K562 (cell line): ENCODE measurements at regions not wholly inside any gene's neighbourhood (a gene's known extent, or its start where the extent isn't known, plus 50 kb on each side); places are given as distances from the start of the nearest gene placed in this dataset.

ENCODE experiments used
- ATAC-seq: fragments of 200-7000 bp; cut with Tn5 transposase; 3 replicates; pipeline ENCODE4 v1.9.1; 2020; ENCODE audit warnings: moderate library complexity
- BruUV-seq: library from RNA; stranded (reverse); fragments of 400-500 nt; replicated peaks from 2 replicates; lab custom pipeline; 2021; lab: Mats Ljungman, UMichigan
- CTCF ChIA-PET: fragments of 300-600 bp; formaldehyde crosslinking; extraction: SDS; loops from one replicate; lab custom pipeline; 2021; ENCODE audit warnings: low intra/inter-chr PET ratio; lab: Yijun Ruan, JAX
- POLR2A ChIA-PET: fragments of 300-600, 350-650 bp; sonication (Branson Sonifier 250); formaldehyde crosslinking; extraction: SDS; loops from one replicate; lab custom pipeline; 2021; ENCODE audit warnings: antibody characterized with exemption, inconsistent platforms; lab: Yijun Ruan, JAX
- DNase-seq, 4 experiments: peaks; one replicate each; pipeline versions ENCODE4 v3.0.0 to v3.0.0-alpha.2; 2011 to 2018; ENCODE audit warnings: low spot score in 3 of 4, mixed read lengths in 3 of 4; ENCODE audit errors: extremely low read depth in 1 of 4
- FAIRE-seq: peaks from 2 replicates; lab custom pipeline; 2011; peaks lifted over from hg19 to GRCh38; lab: Jason Lieb, UNC
- H2AFZ ChIP-seq: 2 replicates; pipeline ENCODE4 v1.6.0; 2011; ENCODE audit warnings: low read depth, low read length, control low read depth, inconsistent platforms
- H3K27ac ChIP-seq: fragments of 200-600 bp; 3 replicates; pipeline ENCODE4 v1.8.0; 2011; ENCODE audit warnings: low read depth, mild to moderate bottlenecking, control low read depth, inconsistent platforms, low read length, moderate library complexity, mixed read lengths; ENCODE audit errors: extremely low read depth
- H3K27me3 ChIP-seq, 2 experiments: fragments of 300-600 bp in 1 of 2; 2 replicates in 1 of 2; 3 replicates in 1 of 2; pipeline versions ENCODE4 v1.6.0 to v1.8.0; 2011; ENCODE audit warnings: inconsistent platforms in 2 of 2, low read length in 2 of 2, mild to moderate bottlenecking in 1 of 2, mixed read lengths in 1 of 2, moderate library complexity in 1 of 2; ENCODE audit not compliant: control insufficient read depth in 2 of 2, insufficient read depth in 2 of 2
- H3K36me3 ChIP-seq: fragments of 300-600 bp; 3 replicates; pipeline ENCODE4 v1.8.0; 2011; ENCODE audit warnings: mild to moderate bottlenecking, low read length, inconsistent platforms; ENCODE audit not compliant: control insufficient read depth, insufficient read depth
- H3K4me1 ChIP-seq, 2 experiments: fragments of 200-600 bp in 1 of 2; replicated peaks in 1 of 2; 2 replicates in 1 of 2; 3 replicates in 1 of 2; pipeline versions ENCODE4 v1.5.1 to v1.8.0; 2011; ENCODE audit warnings: inconsistent platforms in 2 of 2, low read length in 2 of 2, mild to moderate bottlenecking in 1 of 2, mixed read lengths in 1 of 2, moderate library complexity in 1 of 2; ENCODE audit not compliant: control insufficient read depth in 2 of 2, insufficient read depth in 2 of 2
- H3K4me2 ChIP-seq: 2 replicates; pipeline ENCODE4 v1.6.1; 2011; ENCODE audit warnings: low read length, control low read depth, inconsistent platforms, mixed read lengths; ENCODE audit not compliant: insufficient read depth
- H3K4me3 ChIP-seq: fragments of 200-600 bp; sonication (generic), shearing (Covaris generic); 2 replicates; pipeline ENCODE4 v1.5.1; 2016; ENCODE audit warnings: control low read depth, inconsistent platforms
- H3K79me2 ChIP-seq: fragments of 200-600 bp; 3 replicates; pipeline ENCODE4 v1.8.0; 2011; ENCODE audit warnings: low read length, inconsistent platforms; ENCODE audit not compliant: control insufficient read depth, insufficient read depth
- H3K9ac ChIP-seq, 2 experiments: 2 replicates each; pipeline versions ENCODE4 v1.6.0 to v1.6.1; 2011; ENCODE audit warnings: low read depth in 2 of 2, low read length in 2 of 2, control low read depth in 1 of 2, inconsistent platforms in 1 of 2, mild to moderate bottlenecking in 1 of 2, mixed read lengths in 1 of 2; ENCODE audit not compliant: insufficient read depth in 1 of 2
- H3K9me1 ChIP-seq: one replicate; pipeline ENCODE4 v1.6.0; 2011; ENCODE audit warnings: inconsistent platforms, mild to moderate bottlenecking, low read length, moderate library complexity; ENCODE audit not compliant: control insufficient read depth, insufficient read depth
- H3K9me3 ChIP-seq: replicated peaks from 2 replicates; pipeline ENCODE4 v1.5.1; 2011; ENCODE audit warnings: low read depth, low read length, inconsistent platforms; ENCODE audit not compliant: control insufficient read depth, insufficient read depth
- H4K20me1 ChIP-seq: replicated peaks from 2 replicates; pipeline ENCODE4 v1.6.1; 2011; ENCODE audit warnings: low read length, inconsistent platforms, mixed read lengths; ENCODE audit not compliant: control insufficient read depth, insufficient read depth
- BHLHE40 ChIP-seq: IDR thresholded peaks from 2 replicates; pipeline ENCODE4 v1.6.1; 2011; ENCODE audit warnings: low read length, improper control_type of control experiment
- CBX8 ChIP-seq: fragments of 200-600 bp; sonication (generic); IDR thresholded peaks from 2 replicates; pipeline ENCODE4 v1.6.1; 2012; ENCODE audit warnings: borderline replicate concordance, mixed run types, low read depth, mild to moderate bottlenecking, moderate library complexity, mixed read lengths, low read length, control low read depth, inconsistent platforms; ENCODE audit not compliant: poor library complexity, severe bottlenecking; ENCODE audit errors: extremely low read depth
- FOXJ2 ChIP-seq: fragments of 200-800 bp; sonication (Bioruptor generic); IDR thresholded peaks from 2 replicates; pipeline ENCODE4 v1.6.1; 2016; ENCODE audit warnings: missing genetic modification characterization, missing compliant biosample characterization
- NFE2 ChIP-seq: IDR thresholded peaks from 2 replicates; pipeline ENCODE4 v1.6.1; 2014; ENCODE audit warnings: antibody characterized with exemption, low read depth
- NFIC ChIP-seq: fragments of 450-650 bp; IDR thresholded peaks from 2 replicates; pipeline ENCODE4 v1.6.1; 2017; ENCODE audit warnings: mild to moderate bottlenecking, inconsistent platforms
- RFX5 ChIP-seq: IDR thresholded peaks from 2 replicates; pipeline ENCODE4 v1.6.1; 2011; ENCODE audit warnings: low read depth, mild to moderate bottlenecking, improper control_type of control experiment, low read length
- TEAD4 ChIP-seq, 2 experiments: sonication (generic) in 1 of 2; formaldehyde crosslinking in 1 of 2; IDR thresholded peaks; 2 replicates each; pipeline versions ENCODE4 v1.6.1 to v1.8.0; 2012 to 2022; ENCODE audit warnings: borderline replicate concordance in 1 of 2, inconsistent platforms in 1 of 2, low read length in 1 of 2, mild to moderate bottlenecking in 1 of 2, missing genetic modification reagents in 1 of 2
- TSHZ1 ChIP-seq: fragments of 250-450 bp; sonication (Bioruptor Pico); IDR thresholded peaks from 2 replicates; pipeline ENCODE4 v1.4.0; 2020; ENCODE audit warnings: mild to moderate bottlenecking, moderate library complexity
- ZNF197 ChIP-seq: fragments of 200-800 bp; sonication (Bioruptor generic); IDR thresholded peaks from 2 replicates; pipeline ENCODE4 v1.6.1; 2016; ENCODE audit warnings: low read depth, missing genetic modification characterization, missing compliant biosample characterization
- ZNF311 ChIP-seq: fragments of 250-450 bp; sonication (Bioruptor Pico); IDR thresholded peaks from 2 replicates; pipeline ENCODE4 v1.4.0; 2020; ENCODE audit warnings: mild to moderate bottlenecking, moderate library complexity
- ZNF354B ChIP-seq: fragments of 250-450 bp; sonication (Bioruptor Pico); IDR thresholded peaks from 2 replicates; pipeline ENCODE4 v1.4.0; 2020
- WGBS: fragments of 100-300 bp; shearing (Covaris generic); methylation state at CpG from one replicate; pipeline ENCODE4 v1.1.6; 2016; ENCODE audit warnings: low coverage, mixed read lengths; ENCODE audit not compliant: insufficient coverage; ENCODE audit errors: missing lambda C conversion rate; 5-methylcytosine and 5-hydroxymethylcytosine counted together
- in situ Hi-C: fragments of 300-500 bp; cut with MboI; formaldehyde crosslinking; loops from 4 replicates; pipeline ENCODE4 v1.15.0; 2018; ENCODE audit warnings: inconsistent platforms, mixed read lengths
- intact Hi-C: fragments of 100-400 bp; cut with micrococcal nuclease; formaldehyde crosslinking; loops from 2 replicates; pipeline ENCODE4 v1.14.2; 2022
- TF ChIP-seq, protein P1 (sequence below): fragments of 450-650 bp; IDR thresholded peaks from 2 replicates; pipeline ENCODE4 v1.6.1; 2016

GRCh38 chr18:43819397-43819796 is 542.1 kb upstream of the SYT4 start (continued):
- TF ChIP-seq TEAD4 (IDR thresholded peaks at IDR 0.05; ENCODE audit: low read length) (no peak), TEAD4 (CRISPR knock-in tag; IDR thresholded peaks at IDR 0.05; ENCODE audit: borderline replicate concordance) (no peak), FOXJ2 (no peak)

DNA sequence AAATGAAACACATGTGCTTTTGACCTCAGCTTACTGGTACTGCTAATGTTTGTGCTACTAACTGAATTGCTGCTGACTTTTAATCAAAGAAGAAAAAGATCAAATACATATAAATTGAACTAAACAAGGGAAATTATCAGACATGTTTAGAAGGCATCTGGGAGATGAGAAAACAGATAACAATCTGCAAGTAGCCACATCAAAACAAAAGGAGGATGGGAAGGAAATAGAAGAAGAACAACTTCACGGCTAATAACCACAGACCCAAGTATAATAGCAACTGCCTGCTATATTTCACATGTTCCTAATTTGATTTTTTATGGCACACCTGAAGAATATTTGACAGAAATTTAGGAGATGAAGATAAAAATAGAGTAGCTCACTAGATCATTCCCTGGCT is 542.6 kb upstream of the SYT4 start:
- FAIRE-seq, result no peak
- H3K4me2 ChIP-seq, result no peak overlapping the region

More for the DNA sequence above, 542.6 kb upstream of the SYT4 start:
- POLR2A ChIA-PET, result no interaction called here
- intact Hi-C loops, result no loop called here
- H3K79me2 ChIP-seq, result no peaks in the 10 kb centered on the region
- ATAC-seq (no peak), DNase-seq (no peak)
- no peaks in the 10 kb centered on the region for H3K4me1 ChIP-seq
- no peaks in the 10 kb centered on the region for H4K20me1 ChIP-seq
- 0% methylated on average over 1 of the region's 1 CpG for WGBS
- H3K4me3 ChIP-seq, result no peak overlapping the region
- TF ChIP-seq CBX8, result no peak
- TF ChIP-seq NFIC, result no peak
- no peak for TF ChIP-seq ZNF354B (CRISPR knock-in tag)
- no peak for TF ChIP-seq ZNF311 (CRISPR knock-in tag)
- TF ChIP-seq BHLHE40, result no peak
- TF ChIP-seq RFX5, result no peak
- TF ChIP-seq TSHZ1, result no peak
- no peak for TF ChIP-seq NFE2
- no peak for TF ChIP-seq ZNF197 (CRISPR knock-in tag)
- TF ChIP-seq, protein P1, sequence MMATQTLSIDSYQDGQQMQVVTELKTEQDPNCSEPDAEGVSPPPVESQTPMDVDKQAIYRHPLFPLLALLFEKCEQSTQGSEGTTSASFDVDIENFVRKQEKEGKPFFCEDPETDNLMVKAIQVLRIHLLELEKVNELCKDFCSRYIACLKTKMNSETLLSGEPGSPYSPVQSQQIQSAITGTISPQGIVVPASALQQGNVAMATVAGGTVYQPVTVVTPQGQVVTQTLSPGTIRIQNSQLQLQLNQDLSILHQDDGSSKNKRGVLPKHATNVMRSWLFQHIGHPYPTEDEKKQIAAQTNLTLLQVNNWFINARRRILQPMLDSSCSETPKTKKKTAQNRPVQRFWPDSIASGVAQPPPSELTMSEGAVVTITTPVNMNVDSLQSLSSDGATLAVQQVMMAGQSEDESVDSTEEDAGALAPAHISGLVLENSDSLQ, result no peak
- TF ChIP-seq, all 486 proteins: peak for 0
- Histone ChIP-seq H2AFZ (no peak overlapping the region), H3K9me3 (no peaks in the 10 kb centered on the region), H3K27me3 (no peaks in the 10 kb centered on the region), H3K27ac (no peak overlapping the region), H3K9ac (no peak overlapping the region), H3K9me1 (no peaks in the 10 kb centered on the region), H3K36me3 (no peaks in the 10 kb centered on the region)
- CTCF ChIA-PET, result no interaction called here
- in situ Hi-C loops, result no loop called here
- no TSS peak for BruUV-seq
